HG03095 (cell line): ENCODE measurements at regions not wholly inside any gene's neighbourhood (a gene's known extent, or its start where the extent isn't known, plus 50 kb on each side); places are given as distances from the start of the nearest gene placed in this dataset.

Experiments used
- ATAC-seq: cut with Tn5 transposase; IDR thresholded peaks from one replicate; pipeline ENCODE4 v1.9.1; 2021; ENCODE audit warnings: moderate library complexity; ENCODE audit not compliant: unreplicated experiment

GRCh38 chr9:108212184-108212583 lies 643.6 kb downstream of the ACTL7B start:
- ATAC-seq, result no peak

DNA sequence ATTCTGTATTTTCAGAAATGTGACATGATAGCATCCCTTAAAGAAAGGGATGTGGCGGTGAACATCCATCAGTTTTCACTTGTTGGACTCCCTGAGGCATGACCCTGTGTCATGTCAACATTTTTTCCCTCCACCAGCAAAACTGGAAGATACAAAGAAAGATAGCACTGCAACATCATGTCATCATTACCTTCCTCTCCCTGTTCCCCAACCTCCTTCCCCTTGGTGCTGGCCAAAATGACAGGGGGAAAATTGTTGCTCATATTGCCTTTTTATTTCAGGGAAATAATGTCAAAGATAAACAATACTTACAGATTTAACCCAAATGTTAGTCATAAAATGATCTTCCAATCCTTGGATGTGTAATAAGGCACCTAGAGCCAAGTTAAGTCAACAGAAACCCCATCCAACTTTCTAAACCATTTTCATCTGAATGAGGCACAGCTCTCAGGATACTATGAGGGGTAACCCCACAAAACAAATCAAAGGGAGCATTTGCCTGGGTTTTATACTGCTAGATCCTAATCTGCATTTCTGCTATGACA lies 644.3 kb downstream of the ACTL7B start:
- ATAC-seq, result no peak

DNA sequence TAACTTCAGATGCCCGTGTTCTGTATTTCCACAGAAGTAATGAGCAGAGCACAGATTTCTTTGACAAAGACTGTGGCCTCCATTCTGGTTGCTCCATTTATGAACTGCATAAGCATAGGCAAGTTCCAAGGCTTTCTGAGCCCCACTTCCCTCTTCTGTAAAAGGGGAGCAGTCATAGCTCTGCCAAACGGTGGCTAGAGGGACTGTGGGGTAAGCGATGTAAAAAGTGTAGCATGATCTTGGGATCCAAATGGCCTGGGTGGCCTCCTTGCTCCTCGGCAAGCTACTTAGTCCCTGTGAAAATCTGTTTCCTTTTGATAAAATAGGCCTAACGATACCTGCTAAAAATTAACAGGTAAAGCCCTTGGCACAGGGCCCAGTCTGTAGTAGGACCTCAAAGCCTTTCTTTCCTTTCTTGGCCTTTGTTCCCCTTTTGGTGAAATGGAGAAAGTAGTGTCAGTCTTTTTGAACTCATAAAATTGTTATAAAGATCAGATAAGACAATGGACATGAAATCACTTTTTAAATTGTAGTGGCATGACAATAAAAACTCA lies 646.6 kb downstream of the ACTL7B start:
- ATAC-seq, result no peak

GRCh38 chr9:108207561-108208165 lies 648.1 kb downstream of the ACTL7B start:
- ATAC-seq, result no peak

GRCh38 chr9:108205276-108205675 lies 650.5 kb downstream of the ACTL7B start:
- ATAC-seq, result no peak

DNA sequence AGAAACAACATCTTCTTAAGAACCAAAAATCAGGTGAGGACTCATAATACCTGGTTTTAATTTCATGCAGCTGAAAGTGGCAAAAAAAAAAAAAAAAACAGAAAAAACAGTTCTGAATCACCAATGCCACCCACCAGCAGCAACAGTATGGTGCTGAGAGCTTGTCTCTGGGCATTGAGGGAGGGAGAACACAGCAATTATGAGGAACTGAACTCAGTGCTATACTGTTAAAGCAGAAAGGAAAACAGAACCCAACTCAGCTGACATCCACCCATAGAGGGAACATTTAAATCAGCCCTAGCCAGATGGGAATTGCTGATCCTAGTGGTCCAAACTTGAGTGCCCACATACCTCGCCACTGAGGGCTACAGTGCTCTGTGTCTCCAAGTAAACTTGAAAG lies 657.9 kb downstream of the ACTL7B start:
- no peak for ATAC-seq

DNA sequence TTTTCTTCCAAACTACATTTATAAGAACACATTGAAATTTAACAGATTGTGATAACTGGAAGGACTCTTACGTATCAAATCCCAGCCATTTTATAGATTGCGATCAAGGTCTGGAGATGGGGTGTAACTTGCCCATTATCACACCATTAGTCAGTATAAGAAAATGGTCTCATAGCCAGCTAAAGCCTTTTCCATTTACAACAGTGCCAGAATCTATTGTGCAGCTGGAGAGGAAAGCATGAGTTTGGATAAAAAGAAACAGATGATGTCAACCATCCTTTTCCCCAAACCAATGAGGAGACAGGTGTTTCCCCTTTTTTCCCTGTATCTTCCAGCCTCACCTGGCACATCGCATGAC lies 658.8 kb downstream of the ACTL7B start:
- no peak for ATAC-seq

DNA sequence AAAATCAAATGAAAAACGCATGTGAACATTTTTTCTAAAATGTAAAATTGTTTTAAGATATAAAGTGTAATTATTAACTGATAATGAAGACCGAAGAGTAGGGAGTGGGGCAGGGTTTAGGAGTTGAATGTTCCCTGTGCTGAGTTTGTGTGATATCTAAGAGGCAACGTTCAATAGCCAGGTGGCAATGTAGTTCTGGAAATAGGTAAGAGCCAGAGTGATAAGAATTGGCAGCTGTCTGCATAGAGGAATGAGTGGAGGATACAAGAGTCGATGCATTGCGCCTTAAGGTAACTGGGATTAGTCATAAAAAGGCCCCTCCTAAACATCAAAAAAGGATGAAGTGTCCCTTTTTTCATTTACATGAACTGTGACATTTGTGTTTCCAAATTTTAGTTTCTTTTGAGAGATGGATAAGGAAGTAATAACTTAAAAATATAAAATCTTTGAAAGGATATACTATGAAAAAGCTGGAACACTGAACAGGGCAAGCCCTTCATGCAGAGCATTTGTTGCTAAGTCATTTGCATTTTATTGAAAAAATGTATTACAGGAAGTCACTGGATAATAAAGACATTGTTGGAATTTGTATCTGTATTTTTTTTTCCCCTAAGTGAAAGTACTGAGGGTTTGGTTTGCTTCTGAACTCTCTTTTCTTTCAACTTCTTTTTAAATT lies 659.3 kb downstream of the ACTL7B start:
- ATAC-seq, result no peak

DNA sequence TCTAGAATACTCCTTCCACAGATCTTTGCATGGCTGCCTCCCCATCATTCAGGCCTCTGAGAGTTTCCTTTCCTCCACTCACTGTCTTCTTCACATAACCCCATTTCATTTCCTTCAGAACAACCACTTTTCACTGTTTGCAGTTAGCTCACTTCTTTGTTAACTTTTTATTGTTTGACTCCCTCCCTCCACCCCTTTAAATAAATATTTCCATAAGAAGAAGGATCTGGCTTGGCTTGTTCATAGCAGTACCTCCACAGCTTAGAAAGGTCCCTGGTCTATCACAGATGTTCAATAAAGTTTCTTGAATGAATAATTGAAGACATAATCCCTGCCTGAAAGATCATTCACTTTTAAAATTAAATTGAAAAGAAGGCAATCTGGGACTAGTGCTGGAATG lies 661.6 kb downstream of the ACTL7B start:
- no peak for ATAC-seq

DNA sequence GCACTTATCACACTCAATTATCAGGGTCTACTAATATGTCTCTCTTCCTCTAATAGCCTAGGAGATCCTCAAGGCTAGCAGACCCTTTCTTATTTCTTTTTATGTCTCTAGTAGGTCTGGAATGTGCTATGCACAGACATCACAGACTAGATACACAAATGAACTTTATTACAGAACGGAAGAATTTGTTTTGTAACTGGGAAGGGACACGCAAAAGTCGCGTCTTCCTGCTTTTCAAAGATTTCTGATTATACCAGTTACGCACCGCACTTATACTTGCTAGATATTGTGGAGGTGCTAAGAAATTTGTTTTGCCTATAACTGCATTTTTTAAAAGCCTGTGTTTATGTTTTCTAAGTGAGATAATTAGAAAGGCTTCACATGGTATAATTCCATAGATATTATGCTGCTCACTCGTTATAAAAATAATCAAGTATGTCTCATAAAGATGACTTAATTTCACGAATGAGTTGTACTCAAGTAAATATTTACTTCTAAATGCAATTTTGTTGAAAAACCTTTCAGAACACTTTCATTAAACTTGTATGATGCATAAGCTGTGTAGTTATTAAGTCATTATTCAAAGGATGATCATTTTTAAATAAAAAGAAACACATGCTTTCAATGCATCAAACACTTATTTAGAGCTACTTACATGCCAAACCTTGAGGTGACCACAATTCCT lies 662.6 kb downstream of the ACTL7B start:
- ATAC-seq, result no peak

- ATAC-seq, result no peak
Measured at GRCh38 chr9:108191065-108191464, 664.7 kb downstream of the ACTL7B start.

GRCh38 chr9:108188976-108189375 lies 666.8 kb downstream of the ACTL7B start:
- ATAC-seq, result no peak

DNA sequence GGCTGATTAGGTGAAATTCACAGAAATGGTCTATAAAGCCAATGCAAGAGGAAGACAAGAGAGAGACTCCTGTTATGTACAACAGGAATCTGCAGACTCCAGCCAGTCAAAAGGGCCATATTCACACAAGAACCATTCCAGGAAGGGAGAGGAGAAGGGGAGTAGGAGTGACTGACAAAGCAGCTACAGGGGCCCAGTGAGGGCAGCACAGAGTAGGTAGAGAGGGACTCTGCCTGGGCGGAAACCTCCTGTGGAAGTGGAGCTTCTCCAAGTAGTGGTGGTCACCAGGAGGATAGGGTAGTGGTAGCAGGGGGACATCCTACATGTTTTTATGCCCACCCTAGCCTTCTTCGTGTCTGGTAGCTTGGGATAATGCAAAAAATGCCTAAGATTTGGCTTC lies 667.3 kb downstream of the ACTL7B start:
- no peak for ATAC-seq

DNA sequence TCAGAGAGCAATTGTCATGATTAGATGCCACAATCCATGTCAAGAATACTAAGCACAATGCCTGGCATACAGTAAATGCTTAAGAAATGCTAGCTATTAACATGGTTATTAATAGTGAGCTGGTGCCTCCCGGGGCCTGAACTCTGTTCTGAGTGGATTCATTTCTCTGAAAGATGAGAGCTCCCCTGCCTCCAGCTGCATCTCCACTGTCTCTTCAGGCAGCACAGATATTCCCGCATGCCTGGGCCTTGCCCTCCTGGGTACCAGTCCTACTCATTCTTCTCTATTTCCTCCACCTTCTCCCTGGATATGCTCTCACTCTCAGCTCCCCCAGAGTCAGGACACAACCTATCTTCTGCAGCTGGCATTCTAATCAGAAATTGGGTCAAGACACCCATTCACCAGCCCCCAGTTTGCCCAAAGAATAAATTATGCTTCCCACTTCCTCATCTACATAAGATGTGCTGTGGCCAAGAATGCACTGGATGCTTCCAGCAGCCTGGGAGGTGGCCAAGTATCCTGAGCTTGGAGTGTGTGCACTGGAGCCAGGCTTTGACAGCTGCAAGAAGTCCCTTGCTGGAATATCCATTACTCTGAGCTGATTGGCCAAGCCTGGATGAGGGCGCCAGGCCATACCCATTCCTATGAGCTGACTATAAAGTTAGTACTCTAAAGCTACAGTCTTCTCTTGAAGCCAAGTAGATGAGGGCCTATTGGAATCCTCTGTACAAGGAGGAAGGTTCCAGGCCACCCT lies 669.0 kb downstream of the ACTL7B start:
- ATAC-seq, result no peak

- ATAC-seq, result no peak
Measured at GRCh38 chr9:108185613-108186012, 670.2 kb downstream of the ACTL7B start.

DNA sequence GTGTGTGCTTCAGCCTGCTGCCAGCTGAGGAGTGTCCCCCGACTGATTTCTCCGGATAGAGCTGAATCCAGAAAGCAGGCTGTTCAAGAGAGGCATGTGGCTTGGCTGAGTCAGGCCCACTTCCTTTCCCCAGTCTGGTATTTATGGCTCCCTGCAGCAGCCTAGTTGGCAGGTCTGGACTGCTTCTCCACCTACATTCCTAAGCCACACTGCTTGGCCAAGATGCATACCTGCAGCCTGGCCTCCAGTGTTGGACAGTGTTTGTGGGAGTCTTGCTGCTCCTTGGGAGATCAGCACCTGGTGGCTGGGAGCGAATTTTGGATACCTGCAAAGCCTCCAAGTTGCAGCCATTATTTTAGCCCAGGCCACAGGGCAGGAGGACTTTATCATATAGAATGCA lies 670.8 kb downstream of the ACTL7B start:
- no peak for ATAC-seq

DNA sequence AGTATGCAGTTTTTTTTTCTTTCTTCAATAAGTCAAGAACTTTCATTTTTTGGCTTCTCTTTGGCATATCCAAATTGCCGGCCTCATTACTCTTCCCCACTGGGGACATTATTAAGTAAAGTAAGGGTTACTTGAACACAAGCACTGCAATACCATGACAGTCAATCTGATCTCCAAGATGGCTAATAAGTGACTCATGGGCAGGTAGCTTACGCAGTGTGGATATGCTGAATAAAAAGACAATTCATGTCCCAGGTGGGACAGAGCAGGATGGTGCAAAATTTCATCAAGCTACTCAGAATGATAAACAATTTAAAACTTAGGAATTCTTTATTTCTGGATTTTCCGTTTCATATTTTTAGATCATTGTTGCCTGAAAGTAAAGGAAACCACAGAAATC lies 671.8 kb downstream of the ACTL7B start:
- ATAC-seq, result no peak

DNA sequence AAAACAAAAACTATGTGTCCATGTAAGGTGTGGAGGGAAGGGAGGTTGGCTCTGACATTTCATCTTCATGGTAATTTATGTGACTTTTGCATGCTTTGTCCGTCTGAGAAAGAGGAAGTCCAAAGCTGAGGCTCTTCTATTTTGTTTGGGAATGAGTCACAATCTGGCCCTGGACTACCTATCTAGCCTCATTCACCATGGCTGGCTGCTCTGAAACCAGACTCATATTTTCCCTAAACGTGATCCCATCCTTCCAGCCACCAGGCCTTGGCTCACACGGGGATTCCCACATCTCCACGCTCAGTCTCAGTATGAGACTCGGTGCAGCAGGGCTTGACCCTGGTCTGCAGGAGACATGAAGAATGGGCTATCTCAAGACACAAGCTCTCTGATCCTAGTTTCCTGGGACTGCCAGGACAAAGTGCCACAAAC lies 672.8 kb downstream of the ACTL7B start:
- peak; percentile 87 for ATAC-seq

DNA sequence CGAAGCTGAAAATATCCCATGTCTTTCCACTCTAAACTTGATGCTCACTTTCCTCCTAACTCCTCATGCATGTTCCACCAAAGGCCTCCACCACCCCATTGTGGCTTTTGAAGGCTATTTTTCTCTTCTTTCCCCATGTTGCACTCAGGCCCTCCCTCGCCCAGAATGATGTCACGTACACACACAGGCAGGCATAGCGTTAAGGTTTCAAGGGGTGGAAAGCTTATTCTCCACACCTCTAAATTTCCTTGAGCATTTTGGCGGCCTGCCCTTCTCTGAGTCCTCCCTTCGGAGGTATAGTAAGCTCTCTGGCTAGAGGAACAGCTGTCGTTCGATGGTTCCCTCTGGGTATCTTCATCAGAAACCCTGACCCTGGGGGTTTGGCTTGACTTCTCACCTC lies 673.5 kb downstream of the ACTL7B start:
- no peak for ATAC-seq

DNA sequence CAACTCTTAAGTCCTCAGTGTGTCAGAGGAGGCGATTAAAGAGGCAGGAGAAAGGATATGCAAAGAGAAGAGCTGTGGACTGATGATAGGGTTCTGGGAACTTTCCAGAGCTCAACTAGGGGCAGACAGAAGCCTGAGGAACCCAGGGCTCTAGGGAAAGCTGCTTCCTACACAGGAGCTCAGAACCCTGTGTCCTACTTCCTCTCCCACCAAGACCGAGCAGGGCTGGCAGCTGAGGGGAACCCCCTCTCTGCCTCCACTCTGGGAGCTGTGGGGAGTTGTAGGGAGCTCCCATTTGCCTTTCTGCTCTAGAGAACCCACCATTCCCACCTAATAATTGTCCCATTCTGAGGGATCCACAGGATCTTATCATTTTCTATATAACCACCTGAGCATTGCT lies 674.3 kb downstream of the ACTL7B start:
- no peak for ATAC-seq

- ATAC-seq, result no peak
Measured at GRCh38 chr9:108180541-108180940, 675.2 kb downstream of the ACTL7B start.
